HUDEP-2 (cell line): ENCODE measurements at regions not wholly inside any gene's neighbourhood (a gene's known extent, or its start where the extent isn't known, plus 50 kb on each side); places are given as distances from the start of the nearest gene placed in this dataset.
A peak's percentile ranks its signal among the peaks of the same experiment; 100 is the strongest.

ENCODE experiments used
- DNase-seq, 76 experiments: peaks; one replicate each; lab custom pipeline; 2025; ENCODE audit not compliant: unreplicated experiment in 76 of 76; lab: John Stamatoyannopoulos, UW

DNA sequence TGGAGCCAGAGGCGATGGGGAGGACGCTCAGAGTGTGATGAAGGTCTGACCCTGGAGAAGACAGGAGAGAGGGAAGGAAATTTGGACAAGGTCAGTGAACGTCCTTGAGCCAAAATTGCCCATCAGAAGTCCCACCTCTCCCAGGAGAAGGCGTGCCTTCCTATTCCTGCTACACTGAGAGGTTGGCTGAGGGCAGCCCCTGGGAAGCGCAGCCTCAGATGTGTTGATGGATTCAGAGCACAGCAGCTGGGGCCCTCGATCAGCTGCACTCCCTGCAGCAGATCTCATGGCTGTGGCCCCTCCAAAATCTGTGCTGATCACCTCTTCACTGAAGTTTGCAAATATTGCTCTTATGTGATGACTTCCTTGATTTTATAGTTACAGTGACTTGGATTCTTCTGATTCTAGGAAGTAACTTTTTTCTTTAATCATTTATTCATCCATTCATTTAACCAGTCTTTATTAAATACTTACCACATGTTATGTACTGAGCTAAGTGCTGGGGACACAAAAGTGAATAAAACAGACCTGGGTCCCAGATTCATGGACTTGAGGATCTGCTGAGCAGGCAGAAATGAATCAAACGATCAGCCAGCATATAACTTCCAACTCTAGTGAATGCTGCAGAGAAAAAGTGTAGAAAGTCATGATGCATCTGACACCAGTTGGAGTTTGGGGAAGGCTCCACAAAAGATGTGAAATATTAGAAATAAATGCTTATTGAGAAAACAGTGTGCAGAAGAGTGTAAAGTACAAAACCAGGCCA lies 69.6 kb upstream of the ARMC2 start:
- no peak for DNase-seq

DNA sequence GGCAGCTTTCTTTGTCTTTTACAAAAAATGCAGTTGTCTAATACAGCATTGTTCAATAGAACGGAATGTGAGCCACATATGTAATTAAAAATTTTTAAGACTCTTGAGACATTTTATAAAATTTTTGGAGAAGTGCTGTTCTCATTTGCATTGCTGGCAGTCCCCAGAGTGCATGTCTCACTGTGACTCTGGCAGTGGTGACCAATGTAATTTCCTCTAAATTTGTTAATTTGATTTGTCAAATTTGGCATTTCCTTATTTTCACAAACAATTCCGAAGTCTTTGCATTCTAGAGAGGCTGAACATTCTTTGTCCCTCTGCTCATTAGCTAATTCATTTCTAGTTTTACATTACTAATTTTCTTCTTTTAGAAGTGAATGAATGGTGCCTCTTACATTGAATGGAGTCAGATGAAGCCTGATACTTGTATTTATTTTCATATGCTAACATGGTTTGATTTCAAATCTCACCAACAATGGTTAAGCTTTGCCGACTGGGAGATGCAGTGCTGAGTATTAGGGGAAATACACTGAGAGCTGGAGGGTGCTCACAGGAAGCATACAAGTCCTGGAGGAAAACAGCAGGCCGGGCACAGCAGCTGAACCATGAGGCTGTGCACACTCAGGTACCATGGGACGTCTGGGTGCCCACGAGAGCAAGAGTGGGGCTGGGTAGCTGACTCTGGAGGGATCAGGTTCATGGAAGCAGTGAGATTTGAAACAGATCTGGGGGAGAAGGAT lies 68.5 kb upstream of the ARMC2 start:
- no peak for DNase-seq

DNA sequence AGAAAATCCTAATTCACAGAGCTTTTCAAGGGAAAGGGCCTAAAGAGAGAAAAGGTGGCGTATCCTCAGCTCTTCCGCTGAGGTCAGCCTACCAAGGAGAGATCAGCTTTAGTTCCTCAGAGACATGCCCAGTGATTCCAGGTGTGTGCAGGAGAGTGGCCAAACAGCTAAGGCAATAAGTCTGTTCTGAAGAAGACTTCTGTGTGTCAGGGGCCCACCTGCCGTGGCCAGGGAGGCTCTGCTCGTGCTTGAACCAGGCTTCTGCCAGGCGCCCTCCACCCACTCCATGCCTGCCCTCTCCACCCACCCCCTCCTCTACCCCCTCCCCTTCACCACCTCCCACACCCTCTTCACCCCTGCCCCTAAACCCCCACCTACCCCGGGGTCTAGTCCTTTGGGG lies 67.4 kb upstream of the ARMC2 start:
- no peak for DNase-seq

DNA sequence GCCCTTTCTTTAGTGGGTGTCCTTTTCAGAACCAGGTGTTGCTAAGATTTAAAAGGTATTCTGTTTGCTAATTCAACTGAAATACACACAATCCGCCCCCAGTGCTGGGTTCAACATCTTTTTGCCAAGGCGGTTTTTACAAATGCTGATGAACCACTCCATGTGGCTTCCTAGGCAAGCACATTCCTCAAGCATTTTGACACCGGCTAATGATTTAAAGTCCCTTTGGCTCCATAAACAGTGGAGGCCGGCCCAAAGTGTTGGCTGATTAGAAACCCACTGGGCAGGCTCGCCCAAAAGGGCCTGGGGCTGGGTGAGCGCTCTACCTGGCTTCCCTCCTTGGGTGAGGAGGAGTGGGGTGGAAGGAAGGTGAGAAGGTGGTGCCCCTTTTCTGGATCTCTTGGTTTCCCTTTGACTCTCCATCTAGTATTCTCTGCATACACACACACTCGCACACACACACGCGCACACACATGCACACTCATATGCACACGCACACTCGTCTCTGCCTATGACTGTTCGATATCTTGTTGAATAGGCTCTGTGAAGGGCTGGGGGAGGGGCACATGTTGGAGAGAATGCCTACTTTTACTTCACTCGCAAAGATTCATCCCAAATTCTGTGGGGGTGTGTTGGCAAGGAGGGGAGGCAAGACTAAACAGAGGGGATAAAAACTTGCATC lies 66.7 kb upstream of the ARMC2 start:
- no peak for DNase-seq

DNA sequence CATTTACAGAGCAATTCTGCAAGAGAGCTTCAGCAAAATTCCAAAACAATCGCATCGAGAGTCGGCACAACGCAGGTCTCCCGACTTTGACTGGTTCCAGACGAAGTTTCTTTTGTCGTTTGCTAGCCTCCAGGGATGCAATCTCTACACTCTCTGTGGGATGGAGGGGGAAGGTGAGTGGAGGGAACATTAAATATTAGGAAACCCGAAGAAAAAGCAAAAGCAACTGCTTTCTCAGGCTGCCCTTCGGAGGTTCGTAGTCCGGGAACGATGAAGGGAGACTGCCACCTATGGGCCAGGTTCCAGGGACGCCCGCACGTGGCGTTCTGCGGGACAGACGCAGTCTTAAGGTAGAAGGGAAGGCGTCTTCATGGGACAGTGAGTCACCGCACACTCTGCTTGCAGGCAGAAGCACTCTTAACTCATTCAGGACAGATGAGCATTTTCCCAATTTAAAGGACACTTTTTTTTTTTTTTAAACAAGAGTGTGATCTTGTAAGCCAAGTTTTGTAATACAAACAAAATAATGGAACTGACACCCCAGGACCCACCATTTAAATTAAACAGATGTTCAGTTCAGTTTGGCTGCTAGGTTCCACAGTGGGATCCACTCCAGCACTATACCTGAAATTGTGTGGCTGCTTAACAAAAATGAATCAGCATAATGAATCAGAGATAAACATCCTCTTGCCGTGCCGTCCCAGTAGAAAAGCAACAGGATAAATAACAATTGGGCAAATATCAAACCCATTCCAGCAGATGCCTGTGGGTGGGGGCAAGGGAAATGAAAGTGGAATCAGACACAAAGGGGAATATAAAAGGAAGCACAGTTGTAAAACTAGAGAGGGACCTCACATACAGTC lies 65.8 kb upstream of the ARMC2 start:
- peak in 74 of 76 experiments; percentile 22 to 90 (median 76) for DNase-seq

DNA sequence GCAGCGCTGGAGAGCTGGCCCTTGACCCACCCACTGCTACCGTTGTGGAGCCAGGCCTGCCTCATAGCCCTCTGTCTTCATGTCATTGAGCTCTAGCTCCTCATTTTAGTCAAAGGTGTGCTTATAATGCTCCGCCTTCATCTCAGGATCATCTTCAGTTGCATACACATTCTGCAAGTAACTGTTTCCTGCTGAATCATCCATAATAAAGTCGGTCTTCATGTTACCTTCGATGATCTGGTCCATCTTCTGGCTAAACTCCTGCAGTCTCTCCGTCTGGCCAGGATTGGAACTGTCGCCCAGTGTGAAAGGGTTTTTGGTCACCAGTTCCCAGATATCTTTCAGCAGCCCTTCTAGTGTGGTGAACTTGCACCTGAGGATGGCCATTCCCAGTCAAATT lies 62.6 kb upstream of the ARMC2 start:
- DNase-seq, result no peak

DNA sequence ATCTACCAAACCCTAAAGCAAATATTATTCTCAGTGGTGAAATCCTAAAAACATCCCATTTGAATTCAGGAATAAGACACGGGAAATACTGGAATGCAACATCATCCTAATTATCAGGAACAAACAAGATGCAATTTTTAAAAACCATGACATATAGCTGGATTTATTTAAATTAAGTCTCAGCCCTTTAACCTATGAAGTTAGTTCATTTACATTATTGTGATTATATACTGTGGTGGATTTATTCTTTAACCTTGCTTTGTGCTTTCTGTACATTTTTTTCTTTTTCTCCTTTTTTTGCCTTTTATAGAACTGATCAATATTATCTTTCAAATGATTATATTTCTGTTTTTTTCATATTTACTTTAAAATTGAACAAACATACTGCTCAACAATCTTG lies 59.8 kb upstream of the ARMC2 start:
- DNase-seq, result no peak

DNA sequence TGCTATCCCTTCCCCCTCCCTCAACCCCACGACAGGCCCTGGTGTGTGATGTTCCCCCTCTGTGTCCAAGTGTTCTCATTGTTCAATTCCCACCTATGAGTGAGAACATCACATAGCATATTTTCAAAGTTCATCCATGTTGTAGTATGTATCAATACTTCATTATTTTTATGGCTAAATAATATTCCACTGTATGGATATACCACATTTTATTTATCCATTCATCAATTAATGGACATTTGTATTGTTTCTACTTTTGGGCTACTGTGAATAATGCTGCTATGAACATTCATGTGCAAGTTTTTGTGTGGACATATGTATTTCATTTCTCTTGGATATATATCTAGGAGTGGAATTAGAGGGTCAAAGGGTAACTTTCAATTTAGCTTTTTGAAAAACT lies 58.7 kb upstream of the ARMC2 start:
- DNase-seq, result no peak

DNA sequence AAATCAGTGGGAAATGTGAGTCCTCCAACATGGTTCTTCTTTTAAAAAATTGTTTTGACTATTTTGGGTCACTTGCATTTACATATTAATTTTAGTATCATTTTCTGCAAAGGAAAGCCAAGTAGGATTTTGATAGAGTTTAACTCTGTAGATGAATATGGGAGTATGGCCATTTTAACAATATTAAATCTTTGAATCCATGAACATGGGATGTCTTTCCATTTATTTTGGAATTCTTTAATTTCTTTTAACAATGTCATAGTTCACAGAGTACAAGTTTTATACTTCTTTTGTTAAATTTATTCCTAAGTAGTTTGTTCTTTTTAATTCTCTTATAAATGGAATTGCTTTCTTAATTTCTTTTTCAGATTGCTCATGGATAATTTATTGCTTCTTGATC lies 56.5 kb upstream of the ARMC2 start:
- DNase-seq, result no peak

DNA sequence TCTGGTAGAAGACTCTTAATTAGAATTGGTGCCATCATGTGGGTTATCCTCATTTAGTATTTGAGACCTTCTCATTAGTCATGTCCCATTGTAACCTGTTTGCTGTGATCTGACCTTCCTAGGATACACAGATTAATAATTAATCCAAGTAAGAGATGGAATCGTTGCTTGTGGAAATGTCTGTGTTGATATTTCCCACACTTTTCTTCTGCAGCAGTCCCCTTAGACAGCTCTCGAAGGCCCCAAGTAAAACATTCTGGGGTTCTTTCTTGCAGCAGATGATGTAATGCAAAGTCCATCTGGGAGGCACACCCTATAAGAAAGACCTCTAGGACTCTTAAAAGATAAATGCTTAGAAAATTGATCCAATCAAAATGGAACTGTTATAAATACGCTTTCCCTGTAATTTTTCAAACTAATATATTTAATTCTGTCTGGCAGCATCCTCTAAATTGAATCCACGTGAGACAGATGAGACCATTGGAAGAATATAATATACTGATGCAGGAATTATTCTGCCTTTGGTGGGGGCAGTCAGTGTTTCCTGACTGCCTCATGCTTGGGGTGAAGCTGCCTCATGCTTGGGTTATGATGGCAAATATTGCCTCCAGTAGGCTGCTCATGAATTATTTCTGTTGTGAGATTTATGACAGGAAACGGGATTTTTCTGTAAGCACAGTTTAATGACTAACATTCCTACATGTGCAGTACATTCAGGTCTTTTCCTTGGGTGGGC lies 54.5 kb upstream of the ARMC2 start:
- no peak for DNase-seq

DNA sequence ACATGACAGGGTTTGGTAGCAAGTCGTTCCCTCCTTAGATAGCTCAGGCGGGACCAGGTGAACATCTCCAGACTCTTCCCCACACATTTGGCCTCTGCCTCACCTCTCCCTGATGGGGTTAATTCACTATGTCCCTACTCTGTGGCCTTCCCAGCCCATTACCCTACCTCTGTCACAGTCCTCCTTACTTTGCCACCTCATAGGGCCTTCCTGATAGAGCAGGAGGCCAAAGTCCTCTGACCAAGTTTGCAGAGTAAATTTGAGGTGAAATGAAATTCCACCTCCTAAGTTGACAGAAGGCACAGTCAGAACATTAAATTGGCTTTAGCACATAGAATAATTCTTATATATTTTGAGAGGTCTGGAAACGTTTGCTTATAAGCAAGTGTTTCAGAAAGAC lies 53.1 kb upstream of the ARMC2 start:
- DNase-seq, result no peak

DNA sequence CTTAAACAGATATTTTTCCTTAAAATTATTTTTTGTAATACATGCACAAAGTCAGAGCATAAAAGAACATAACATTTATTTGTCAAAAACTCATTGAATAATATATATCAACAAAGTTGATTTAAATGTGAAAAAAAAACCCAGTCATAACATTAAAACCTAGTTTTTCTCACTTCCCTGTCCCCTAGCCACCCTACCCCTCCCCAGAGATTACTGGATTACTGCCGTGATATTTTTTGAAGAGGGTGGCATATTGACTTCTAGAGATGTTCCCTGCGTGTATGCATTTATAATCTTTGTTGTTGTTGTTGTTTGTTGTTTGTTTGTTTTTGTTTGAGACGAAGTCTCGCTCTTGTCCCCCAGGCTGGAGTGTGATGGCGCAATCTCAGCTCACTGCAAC lies 52.4 kb upstream of the ARMC2 start:
- DNase-seq, result no peak

DNA sequence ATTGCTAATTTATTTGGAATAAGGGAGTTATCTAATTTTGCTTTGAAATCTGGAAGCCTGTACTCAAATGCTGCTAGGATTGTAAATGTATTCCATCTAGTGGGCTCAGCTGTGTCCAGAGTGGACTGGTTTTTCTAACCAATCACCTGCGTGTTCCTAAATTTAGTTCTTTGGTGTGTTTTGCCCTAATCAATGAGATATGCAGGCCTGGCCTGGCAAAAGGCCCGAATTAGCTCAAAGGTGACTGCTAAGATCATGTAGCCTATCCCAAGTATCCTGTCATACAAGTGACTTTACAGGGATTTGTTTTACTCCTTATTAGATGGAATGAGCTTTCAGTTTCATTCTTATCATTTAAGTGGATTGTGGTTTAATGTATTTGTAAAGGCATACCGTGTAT lies 51.3 kb upstream of the ARMC2 start:
- DNase-seq, result no peak

DNA sequence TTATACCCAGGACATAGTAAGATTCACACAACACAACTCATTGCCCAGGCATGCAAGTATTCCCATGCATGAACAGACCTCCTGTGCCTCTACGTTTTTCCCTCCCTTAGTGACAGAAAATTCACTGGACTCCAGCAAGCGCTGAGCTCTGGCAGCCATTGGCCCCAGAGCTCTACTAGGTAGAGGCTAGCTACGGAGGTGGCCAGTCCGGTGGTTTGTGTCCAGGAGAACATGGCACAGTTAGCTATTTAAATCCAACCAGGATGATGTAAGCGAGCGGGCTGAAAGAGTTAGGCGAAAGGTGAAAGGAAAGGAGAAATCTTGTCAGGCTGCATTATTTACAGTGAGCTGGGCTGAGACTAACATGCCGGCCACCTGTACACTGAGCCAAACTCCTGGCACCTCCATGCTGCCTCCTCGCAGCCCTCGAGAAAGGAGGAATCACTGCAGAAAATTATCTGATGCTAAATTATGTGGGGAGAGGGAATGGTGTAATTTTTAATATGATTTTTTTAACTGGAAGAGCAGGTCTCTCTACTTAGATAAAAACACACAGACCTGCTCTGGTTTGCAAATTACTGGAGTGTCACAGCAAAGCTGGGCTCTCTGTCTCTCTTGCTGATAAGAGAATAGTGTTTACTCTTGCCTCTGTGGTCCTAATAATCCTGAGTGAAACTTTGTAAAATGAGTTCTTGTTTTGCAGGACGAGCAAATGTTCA lies 50.1 kb upstream of the ARMC2 start:
- no peak for DNase-seq
